ENCODE measurements at regions not wholly inside any gene's neighbourhood (a gene's known extent, or its start where the extent isn't known, plus 50 kb on each side); places are given as distances from the start of the nearest gene placed in this dataset.

DNA sequence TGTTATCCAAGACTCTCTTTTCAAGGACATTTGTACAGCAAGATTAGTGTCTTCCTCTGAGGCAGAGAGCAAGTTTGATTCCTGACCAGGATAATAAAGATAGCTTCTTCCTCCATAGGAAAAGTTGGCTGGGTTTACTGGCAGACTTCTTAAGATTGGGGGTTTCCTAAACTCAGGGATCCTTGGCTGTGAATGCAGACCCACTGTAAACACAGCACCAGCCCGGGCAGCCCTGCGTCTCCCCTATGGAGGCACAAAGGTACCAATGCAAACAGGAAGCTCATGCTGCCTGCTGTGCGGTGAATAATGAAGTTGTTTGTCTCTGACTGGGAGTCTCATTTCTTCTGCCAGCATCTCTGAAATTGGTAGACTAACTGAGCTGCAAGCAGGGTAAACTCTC, 96.2 kb upstream of the ARHGAP28 start:
- no peak for TF ChIP-seq CBX8 (IDR thresholded peaks at IDR 0.05; ENCODE audit: borderline replicate concordance, low read depth, low read length)
- TF ChIP-seq HDAC2 (IDR thresholded peaks at IDR 0.05; ENCODE audit: borderline replicate concordance in 1 of 2, low read depth in 2 of 2, low read length in 2 of 2) = 0 out of 4 replicates have a peak, but pooled peaks of 1 of the 2 experiments have one; percentile 18
- peak; percentile 53; the same call in 1 of the 2 replicates for TF ChIP-seq YY1 (IDR thresholded peaks at IDR 0.05; ENCODE audit: low read depth, low read length)
- Histone ChIP-seq H3K36me3 (ENCODE audit: control insufficient read depth in 2 of 4, insufficient read depth in 4 of 4, low read length in 3 of 4) (no peaks in the 10 kb centered on the region), H3K9ac (replicated peaks in 1 of 4; ENCODE audit: extremely low read depth in 1 of 4, low read depth in 3 of 4, low read length in 3 of 4) (no peak overlapping the region), H4K8ac (ENCODE audit: extremely low read depth, insufficient read depth, low read length) (no peak overlapping the region), H4K20me1 (replicated peaks in 1 of 2; ENCODE audit: control insufficient read depth in 1 of 2, insufficient read depth in 2 of 2, low read length in 2 of 2) (no peaks in the 10 kb centered on the region), H2BK12ac (ENCODE audit: low read depth, low read length) (no peak overlapping the region), H3K23me2 (ENCODE audit: low read depth, low read length) (peaks cover 2% of the 10 kb centered on the region; the same call in 1 of the 2 replicates), H3K79me2 (ENCODE audit: control insufficient read depth in 1 of 2, insufficient read depth in 2 of 2, low read length in 2 of 2) (no peaks in the 10 kb centered on the region), H2BK20ac (ENCODE audit: low read length) (no peak overlapping the region), H3K27me3 (replicated peaks in 1 of 4; ENCODE audit: control insufficient read depth in 3 of 4, extremely low read depth in 1 of 4, insufficient read depth in 3 of 4, low read length in 3 of 4) (no peaks in the 10 kb centered on the region), H4K5ac (ENCODE audit: insufficient read length, low read depth, low read length) (no peak overlapping the region), H2BK5ac (ENCODE audit: low read depth, low read length) (no peak overlapping the region), H2AK5ac (ENCODE audit: low read depth, low read length) (no peak overlapping the region), H3K27ac (ENCODE audit: low read depth, low read length) (no peak overlapping the region), H3K9me3 (ENCODE audit: insufficient read depth in 2 of 2, low read depth in 1 of 2, low read length in 1 of 2) (no peaks in the 10 kb centered on the region), H2BK120ac (replicated peaks; ENCODE audit: low read depth, low read length) (no peak overlapping the region), H3K79me1 (ENCODE audit: low read depth, low read length) (no peaks in the 10 kb centered on the region), H3K56ac (replicated peaks; ENCODE audit: insufficient read length, low read depth, low read length) (no peak overlapping the region), H2BK15ac (ENCODE audit: low read length) (no peak overlapping the region), H3K4me3 (ENCODE audit: extremely low read depth in 1 of 4, insufficient read depth in 2 of 4, low read depth in 3 of 4, low read length in 4 of 4) (no peak overlapping the region; a peak in 1 of 8 replicates), H3K14ac (ENCODE audit: insufficient read length) (no peak overlapping the region), H3K23ac (ENCODE audit: insufficient read length) (no peak overlapping the region), H2AFZ (ENCODE audit: low read length) (no peak overlapping the region), H3K4me1 (replicated peaks in 1 of 4; ENCODE audit: control insufficient read depth in 3 of 4, insufficient read depth in 4 of 4, low read length in 3 of 4) (no peaks in the 10 kb centered on the region), H4K91ac (replicated peaks; ENCODE audit: insufficient read length, low read length) (no peak overlapping the region), H3K18ac (ENCODE audit: extremely low read depth, low read length) (no peak overlapping the region), H3K4me2 (ENCODE audit: insufficient read depth in 1 of 2, low read depth in 2 of 2, low read length in 2 of 2) (peak overlapping the region in 1 of 2 experiments; percentile 20; a peak in 1 of 4 replicates), H3K4ac (replicated peaks; ENCODE audit: insufficient read length, low read depth, low read length) (no peak overlapping the region)
- CTCF ChIA-PET (ENCODE audit: partially characterized antibody) = interaction anchor here (0.5 to 1.3 kb wide), 2 partner anchors 12 to 767 kb away, joined by 3 read pairs; no protein-coding TSS in a partner anchor
- FAIRE-seq (peak; percentile 28), DNase-seq (ENCODE audit: low read depth in 1 of 2, low spot score in 2 of 2) (peak; percentile 36 to 59)
- 0% methylated on average over 3 of the region's 3 CpGs; no CpG with 5 or more reads in 1 of the 2 experiments for WGBS, 2 experiments (ENCODE audit: extremely low coverage in 1 of 2, insufficient coverage in 1 of 2, insufficient read length in 1 of 2, insufficient replicate concordance in 2 of 2, low coverage in 1 of 2, low lambda C conversion rate in 2 of 2, missing lambda C conversion rate in 1 of 2)
- POLR2A ChIA-PET (ENCODE audit: partially characterized antibody) = no interaction called here
